Panc1 (cell line): ENCODE measurements at regions not wholly inside any gene's neighbourhood (a gene's known extent, or its start where the extent isn't known, plus 50 kb on each side); places are given as distances from the start of the nearest gene placed in this dataset.

Source experiments
- ATAC-seq: fragments of 200-7000 bp; cut with Tn5 transposase; 2 replicates; pipeline ENCODE4 v1.9.1; 2020; ENCODE audit warnings: mild to moderate bottlenecking, moderate library complexity
- BruUV-seq: library from RNA; stranded (reverse); fragments of 400-500 nt; replicated peaks from 2 replicates; lab custom pipeline; 2021; lab: Mats Ljungman, UMichigan
- CTCF ChIA-PET: fragments of 300-600 bp; sonication (Branson Sonifier 250); formaldehyde crosslinking; loops from one replicate; lab custom pipeline; 2022; ENCODE audit warnings: antibody characterized with exemption; lab: Charles Lee
- POLR2A ChIA-PET: fragments of 300-600 bp; sonication (Branson Sonifier 250); formaldehyde crosslinking; loops from one replicate; lab custom pipeline; 2022; ENCODE audit warnings: antibody characterized with exemption; lab: Charles Lee
- DNase-seq: peaks from one replicate; pipeline ENCODE4 v3.0.0-alpha.2; 2010; ENCODE audit warnings: low read depth, low spot score
- H3K27ac ChIP-seq: 2 replicates; pipeline ENCODE4 v1.5.1; 2011; ENCODE audit warnings: mild to moderate bottlenecking, low read length, inconsistent platforms
- H3K27me3 ChIP-seq: fragments of 200-500 bp; sonication (Bioruptor generic); 2 replicates; pipeline ENCODE4 v1.6.0; 2014; ENCODE audit warnings: low read length, inconsistent platforms; ENCODE audit not compliant: control insufficient read depth, insufficient read depth
- H3K36me3 ChIP-seq: fragments of 200-500 bp; sonication (Bioruptor generic); 2 replicates; pipeline ENCODE4 v1.5.1; 2014; ENCODE audit warnings: inconsistent platforms, mild to moderate bottlenecking, low read length, moderate library complexity; ENCODE audit not compliant: control insufficient read depth, insufficient read depth
- H3K4me1 ChIP-seq: 2 replicates; pipeline ENCODE4 v1.5.1; 2011; ENCODE audit warnings: inconsistent platforms, mild to moderate bottlenecking, low read length, moderate library complexity; ENCODE audit not compliant: control insufficient read depth, insufficient read depth
- H3K4me3 ChIP-seq, 2 experiments: 2 replicates each; pipeline ENCODE4 v1.5.1; 2011 to 2012; ENCODE audit warnings: low read depth in 2 of 2, low read length in 2 of 2, mild to moderate bottlenecking in 2 of 2, inconsistent platforms in 1 of 2, moderate library complexity in 1 of 2
- H3K9me3 ChIP-seq: fragments of 200-500 bp; sonication (Bioruptor generic); 2 replicates; pipeline ENCODE4 v1.5.1; 2014; ENCODE audit warnings: low read depth, mild to moderate bottlenecking, inconsistent platforms, low read length, moderate library complexity; ENCODE audit not compliant: control insufficient read depth, insufficient read depth
- CTCF ChIP-seq: fragments of 450-650 bp; IDR thresholded peaks from 2 replicates; pipeline ENCODE4 v1.5.1; 2017; ENCODE audit warnings: mild to moderate bottlenecking
- POLR2AphosphoS5 ChIP-seq: IDR thresholded peaks from 2 replicates; pipeline ENCODE4 v1.6.1; 2012; ENCODE audit warnings: mild to moderate bottlenecking, low read depth, low read length, moderate library complexity
- REST ChIP-seq, 2 experiments: IDR thresholded peaks; 2 replicates each; pipeline ENCODE4 v1.6.1; 2011 to 2012; ENCODE audit warnings: low read depth in 2 of 2, control low read depth in 1 of 2, low read length in 1 of 2, mild to moderate bottlenecking in 1 of 2, moderate library complexity in 1 of 2; ENCODE audit not compliant: insufficient read depth in 1 of 2
- SIN3A ChIP-seq: IDR thresholded peaks from 2 replicates; pipeline ENCODE4 v1.6.1; 2012; ENCODE audit warnings: low read depth, mild to moderate bottlenecking, low read length, moderate library complexity, borderline replicate concordance; ENCODE audit not compliant: insufficient read depth
- TCF7L2 ChIP-seq: IDR thresholded peaks from 2 replicates; pipeline ENCODE4 v1.6.1; 2011; ENCODE audit warnings: mild to moderate bottlenecking, low read depth, low read length, inconsistent platforms
- in situ Hi-C: cut with HindIII; loops from 2 replicates; pipeline ENCODE4 v1.10.0; 2016; ENCODE audit warnings: low sequenced_read_pairs, low pct_unique_long_range_greater_than_20kb
- intact Hi-C: fragments of 100-400 bp; cut with micrococcal nuclease; formaldehyde crosslinking; loops from one replicate; pipeline ENCODE4 v1.10.0; 2022; ENCODE audit not compliant: unreplicated experiment

GRCh38 chr5:124678468-124678867 is 68.0 kb downstream of the ZNF608 start:
- intact Hi-C loops (no loop called here), in situ Hi-C loops (no loop called here)
- DNase-seq, result no peak
- peak overlapping the region; percentile 93 for H3K27ac ChIP-seq
- TF ChIP-seq CTCF (no peak), SIN3A (no peak), TCF7L2 (no peak), POLR2AphosphoS5 (no peak), REST (IDR thresholded peaks at IDR 0.05; ENCODE audit: insufficient read depth in 1 of 2, low read depth in 2 of 2, low read length in 1 of 2) (no peak)
- CTCF ChIA-PET, result no interaction called here
- peaks cover 72% of the 10 kb centered on the region for H3K4me1 ChIP-seq
- H3K36me3 ChIP-seq, result no peaks in the 10 kb centered on the region
- no peaks in the 10 kb centered on the region for H3K27me3 ChIP-seq
- BruUV-seq, result no TSS peak
- no peak overlapping the region for H3K4me3 ChIP-seq
- no peaks in the 10 kb centered on the region for H3K9me3 ChIP-seq
- POLR2A ChIA-PET, result interaction anchor here (0.6 to 1.1 kb wide), 2 partner anchors 49 kb away, joined by 3 to 9 read pairs; no protein-coding TSS in a partner anchor
- peak; percentile 50 for ATAC-seq

GRCh38 chr5:124677374-124678351 is 68.8 kb downstream of the ZNF608 start:
- BruUV-seq, result no TSS peak
- no peaks in the 10 kb centered on the region for H3K9me3 ChIP-seq
- DNase-seq (no peak), ATAC-seq (peak; percentile 72)
- POLR2A ChIA-PET, result interaction anchor here (0.6 to 1.1 kb wide), 2 partner anchors 48 to 50 kb away, joined by 3 to 9 read pairs; no protein-coding TSS in a partner anchor
- H3K27me3 ChIP-seq, result no peaks in the 10 kb centered on the region
- CTCF ChIA-PET, result no interaction called here
- in situ Hi-C loops, result no loop called here
- intact Hi-C loops, result no loop called here
- H3K4me1 ChIP-seq, result peaks cover 75% of the 10 kb centered on the region
- TF ChIP-seq CTCF, result no peak
- no peak for TF ChIP-seq REST (IDR thresholded peaks at IDR 0.05; ENCODE audit: insufficient read depth in 1 of 2, low read depth in 2 of 2, low read length in 1 of 2)
- TF ChIP-seq POLR2AphosphoS5, result no peak
- no peak for TF ChIP-seq TCF7L2
- no peak for TF ChIP-seq SIN3A
- H3K36me3 ChIP-seq, result no peaks in the 10 kb centered on the region
- peak overlapping the region in 1 of 2 experiments; percentile 6; a peak in 1 of 4 replicates for H3K4me3 ChIP-seq
- H3K27ac ChIP-seq, result peak overlapping the region; percentile 93
